ENCODE measurements at regions not wholly inside any gene's neighbourhood (a gene's known extent, or its start where the extent isn't known, plus 50 kb on each side); places are given as distances from the start of the nearest gene placed in this dataset.
"Not testable (repeated sequence)": the region's sequence is repeated elsewhere in the genome, so short reads cannot be mapped to it uniquely, and the experiment has no call there.

DNA sequence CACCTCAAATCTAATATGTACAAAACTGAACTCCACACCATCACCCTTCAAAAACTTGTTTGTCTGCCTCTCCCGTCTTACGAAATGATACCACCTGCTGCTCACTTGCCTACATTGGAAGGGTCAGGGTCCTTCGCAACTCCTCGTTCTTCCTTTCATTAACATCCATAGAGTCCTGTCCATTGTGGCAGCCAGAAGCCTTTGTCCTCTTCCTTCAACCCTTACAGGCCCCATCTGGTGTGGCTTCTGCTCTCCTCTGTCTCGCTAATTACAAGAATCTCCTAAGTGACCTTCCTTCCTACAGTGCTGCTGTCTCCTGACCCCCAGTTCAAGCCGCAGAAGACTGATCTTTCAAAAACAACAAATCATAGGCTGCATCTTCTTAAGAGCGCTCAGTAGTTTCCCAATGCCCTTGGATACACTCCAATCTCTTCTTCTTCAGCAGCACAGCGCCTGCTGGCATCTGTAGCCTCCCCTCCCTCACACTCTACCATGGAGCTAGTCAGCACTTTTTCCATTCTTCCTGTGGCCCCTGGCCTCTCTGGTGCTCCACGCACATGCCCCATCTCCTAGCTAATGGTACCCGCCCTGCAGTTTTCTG lies 382.7 kb downstream of the LIG4 start:
- FAIRE-seq: no peak
- no peak for DNase-seq (ENCODE audit: insufficient read length, low spot score)

DNA sequence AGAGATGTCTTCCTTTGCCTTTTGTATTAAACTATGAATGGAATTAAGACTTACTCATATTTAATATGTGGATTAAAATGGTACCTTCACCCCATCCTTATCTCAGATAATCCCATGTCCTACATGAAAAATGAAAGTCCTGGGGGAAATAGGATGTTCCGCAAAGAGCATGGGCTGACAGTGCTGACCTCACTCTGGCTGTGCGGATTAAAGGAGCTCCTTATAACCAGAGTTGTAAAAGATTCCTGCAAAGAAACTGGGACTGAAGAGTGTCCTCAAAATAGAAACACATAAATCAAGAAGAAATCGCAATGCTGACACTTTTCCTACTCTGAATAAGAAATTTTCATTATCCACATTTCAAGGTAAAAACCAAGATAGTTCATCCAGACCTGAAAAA lies 384.5 kb downstream of the LIG4 start:
- FAIRE-seq: no peak
- DNase-seq (ENCODE audit: insufficient read length, low spot score): no peak

DNA sequence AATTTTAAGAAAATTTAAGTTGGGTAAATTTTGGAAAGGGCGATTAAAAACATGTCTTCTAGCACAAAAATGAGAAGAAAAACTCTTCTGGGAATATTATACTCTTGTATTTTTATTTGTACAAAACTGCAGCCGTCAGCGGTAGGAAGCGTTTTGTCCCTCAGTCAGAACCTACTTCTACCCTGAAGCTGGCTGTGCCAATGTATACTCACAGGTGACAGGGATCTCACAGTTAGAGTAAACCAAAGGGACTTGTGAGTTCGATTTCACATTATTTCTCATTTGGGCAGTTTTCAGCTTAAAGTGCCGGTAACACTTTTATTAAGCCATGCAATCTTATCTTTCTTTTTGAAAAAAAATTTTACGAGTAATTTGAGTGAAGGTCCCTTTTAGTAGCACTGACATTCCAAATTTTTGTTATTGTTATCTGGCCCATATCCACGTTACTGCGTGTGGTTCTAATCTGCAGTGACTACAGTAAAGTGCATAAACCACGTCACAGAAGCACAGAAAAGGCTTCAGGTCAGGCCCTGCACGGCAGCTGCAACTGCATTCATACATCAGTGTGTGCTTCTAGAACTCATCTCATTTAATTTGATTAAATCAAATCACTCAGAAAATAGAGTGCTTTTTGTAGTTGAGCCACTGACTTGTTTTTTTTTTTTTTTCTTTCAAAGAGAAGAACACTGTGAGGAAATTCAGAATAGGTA lies 387.3 kb downstream of the LIG4 start:
- FAIRE-seq (no peak), DNase-seq (ENCODE audit: insufficient read length, low spot score) (no peak)

DNA sequence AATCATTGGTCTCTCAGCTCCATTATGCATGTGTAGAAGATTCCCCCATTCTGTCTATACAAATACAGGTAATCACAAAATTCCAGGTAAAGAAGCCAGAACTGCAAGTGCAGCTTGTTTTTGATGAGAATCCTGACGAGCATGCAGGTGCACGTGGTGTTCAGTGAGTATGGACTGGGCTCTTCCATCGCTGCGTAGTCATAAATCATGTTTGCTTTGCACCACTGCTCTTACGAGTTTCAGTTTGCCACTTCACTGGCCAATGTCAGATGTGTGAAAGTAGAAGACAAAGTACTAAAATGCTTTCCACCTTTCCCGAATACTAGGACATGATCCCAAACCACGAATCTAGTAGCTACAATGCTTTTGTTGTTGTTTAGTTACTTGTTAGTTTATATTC lies 390.7 kb downstream of the LIG4 start:
- FAIRE-seq: no peak
- no peak for DNase-seq (ENCODE audit: insufficient read length, low spot score)

DNA sequence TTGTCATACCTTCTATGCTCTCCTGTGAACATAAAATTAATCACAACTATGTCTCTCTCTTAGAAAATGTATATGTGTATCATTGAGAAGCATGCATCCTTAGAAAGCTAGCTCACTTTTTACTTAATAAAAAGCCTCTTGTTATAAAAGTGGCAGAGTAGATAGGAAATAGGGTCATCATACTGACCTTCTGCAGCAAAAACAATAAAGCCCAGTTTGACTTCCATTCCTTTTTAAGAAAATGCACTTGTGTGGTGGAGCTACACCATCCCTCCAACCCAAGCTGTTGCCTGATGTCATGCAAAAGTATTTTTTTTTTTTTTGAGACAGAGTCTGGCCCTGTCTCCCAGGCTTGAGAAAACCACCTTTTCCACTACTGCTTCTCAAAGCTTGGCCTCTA lies 393.3 kb downstream of the LIG4 start:
- no peak for DNase-seq (ENCODE audit: insufficient read length, low spot score)
- no peak for FAIRE-seq

DNA sequence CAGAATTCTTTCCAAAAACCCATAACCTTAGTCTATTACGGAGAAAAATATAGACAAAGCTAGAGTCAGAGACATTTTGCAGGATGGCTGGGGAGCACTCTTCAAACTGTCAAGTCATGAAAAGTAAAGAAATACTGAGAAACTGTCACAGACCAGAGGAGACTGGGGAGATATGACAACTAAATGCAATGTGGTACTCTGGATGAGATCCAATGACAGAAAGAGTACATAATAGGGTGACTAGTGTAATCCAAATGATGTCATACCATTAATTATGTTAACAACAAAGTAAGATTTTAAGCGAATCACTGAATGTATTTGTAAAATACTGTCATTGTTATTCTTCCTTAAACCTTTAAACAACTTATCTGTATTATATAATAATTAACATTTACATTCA lies 393.8 kb downstream of the LIG4 start:
- DNase-seq (ENCODE audit: insufficient read length, low spot score) (no peak), FAIRE-seq (no peak)

DNA sequence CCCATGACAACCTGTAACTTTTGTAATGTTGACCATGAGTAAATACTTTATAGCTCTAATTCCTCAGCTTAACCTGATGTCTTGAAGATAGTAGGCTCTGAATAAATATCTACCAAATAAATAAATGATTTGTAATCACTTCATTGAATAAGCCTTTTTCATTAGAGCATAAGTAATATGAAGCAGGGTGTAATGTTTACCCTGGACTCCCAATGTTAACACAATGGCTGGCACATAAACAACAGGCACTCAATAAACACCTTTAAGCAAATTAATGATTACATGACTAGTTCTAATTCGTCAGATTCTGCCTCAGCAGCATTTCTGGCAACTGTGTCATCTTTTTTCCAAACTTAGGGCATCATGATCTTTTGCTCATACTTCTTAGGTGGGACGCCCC lies 396.3 kb downstream of the LIG4 start:
- FAIRE-seq (no peak), DNase-seq (ENCODE audit: insufficient read length, low spot score) (no peak)

DNA sequence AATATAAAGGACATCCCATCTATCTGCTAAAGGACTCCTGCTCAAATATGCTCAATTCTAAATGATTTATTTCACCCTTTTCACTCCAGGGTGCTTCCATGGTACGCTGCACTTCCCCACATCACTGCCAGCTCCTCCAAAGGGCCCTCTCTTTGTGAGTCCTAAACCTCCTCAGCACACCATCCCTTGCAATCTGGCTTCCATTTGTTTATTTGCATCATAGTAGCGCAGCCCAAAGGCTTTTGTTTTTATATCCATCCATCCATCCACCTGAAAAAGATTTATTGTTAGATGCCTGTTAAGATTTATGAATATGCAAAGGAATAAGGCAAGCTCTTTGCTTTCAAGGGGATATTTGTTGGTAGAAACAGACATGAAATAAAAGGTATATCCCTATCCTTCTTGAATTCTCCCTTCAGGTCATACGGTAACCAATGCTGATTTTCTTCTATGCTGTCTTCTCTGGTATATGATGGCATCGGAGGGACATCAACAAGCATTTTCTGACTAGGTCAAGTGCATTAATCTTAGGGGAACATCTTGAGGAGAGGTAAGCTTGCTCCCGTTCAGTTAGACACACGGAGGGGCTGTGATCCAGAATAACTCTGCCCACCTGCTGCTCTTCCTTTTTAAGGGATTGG lies 397.6 kb downstream of the LIG4 start:
- no peak for FAIRE-seq
- no peak for DNase-seq (ENCODE audit: insufficient read length, low spot score)

DNA sequence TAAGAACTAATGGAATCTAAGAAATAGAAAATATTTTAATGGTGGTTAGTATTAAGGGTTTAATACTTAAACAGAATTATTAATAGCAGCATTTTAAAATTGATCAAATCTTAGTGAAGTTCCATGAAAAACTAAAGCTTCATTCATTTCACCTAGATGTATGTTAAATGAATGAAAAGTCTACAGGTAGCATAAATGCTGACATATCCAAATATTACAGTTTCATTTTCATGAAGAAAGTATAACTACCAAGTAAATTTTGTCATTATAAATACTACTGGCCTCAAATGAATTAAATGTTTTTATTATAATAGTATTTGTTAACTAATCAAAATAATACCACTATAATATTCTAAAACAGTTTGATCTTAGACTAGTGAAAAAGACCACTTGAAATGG lies 403.3 kb downstream of the LIG4 start:
- DNase-seq (ENCODE audit: insufficient read length, low spot score): no peak
- no peak for FAIRE-seq

DNA sequence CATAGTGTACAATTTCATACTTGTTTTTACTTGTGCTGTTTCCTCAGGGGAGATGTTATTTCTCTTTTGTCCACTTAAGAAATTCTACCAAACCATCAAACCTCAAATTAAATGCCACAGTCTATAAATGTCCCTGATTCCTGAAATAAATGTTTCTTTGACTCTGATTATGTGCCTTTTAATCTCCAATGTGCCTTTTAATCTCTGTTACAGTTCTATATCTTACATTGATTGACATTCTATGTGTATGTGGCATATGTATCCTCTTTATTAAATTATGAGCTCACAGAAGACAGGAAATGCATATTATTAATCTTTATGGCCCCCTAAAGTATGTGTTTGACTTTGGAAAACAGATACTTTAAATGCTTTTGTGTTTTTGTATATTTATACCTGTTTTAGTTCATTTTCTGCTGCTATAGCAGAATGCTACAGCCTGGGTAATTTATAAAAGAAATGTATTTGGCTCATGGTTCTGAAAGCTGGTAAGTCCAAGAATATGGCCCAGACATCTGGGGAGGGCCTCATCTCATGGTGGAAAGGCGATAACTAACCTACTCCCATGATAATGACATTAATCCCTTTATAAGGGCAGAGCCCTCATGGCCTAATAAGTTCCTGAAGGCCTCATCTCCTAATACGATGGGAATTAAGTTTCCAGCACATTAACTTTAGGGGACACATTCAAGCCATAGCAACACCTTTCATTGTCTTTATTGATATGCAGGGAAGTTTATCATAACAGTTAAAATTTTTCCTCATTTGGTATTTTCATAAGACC lies 403.9 kb downstream of the LIG4 start:
- FAIRE-seq (no peak), DNase-seq (ENCODE audit: insufficient read length, low spot score) (no peak)

DNA sequence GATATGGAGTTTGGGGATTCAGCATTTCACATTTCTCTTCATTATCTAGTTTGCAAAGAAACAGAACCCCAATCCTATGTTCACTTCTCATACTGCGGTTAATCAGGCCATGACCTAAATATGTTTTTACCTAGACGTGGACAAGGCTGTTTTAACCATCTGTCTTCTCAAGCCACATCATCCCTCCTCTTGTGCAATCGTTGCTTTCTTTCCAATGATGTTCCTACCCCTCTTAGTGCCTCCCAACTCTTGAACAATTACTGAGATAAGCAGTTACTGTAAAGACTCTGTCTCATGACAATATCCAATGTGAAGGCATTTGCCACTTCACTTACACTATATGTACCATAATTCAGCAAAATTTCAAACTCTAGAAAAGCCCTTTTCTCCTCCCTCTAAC lies 406.2 kb downstream of the LIG4 start:
- DNase-seq (ENCODE audit: insufficient read length, low spot score) (no peak), FAIRE-seq (no peak)

DNA sequence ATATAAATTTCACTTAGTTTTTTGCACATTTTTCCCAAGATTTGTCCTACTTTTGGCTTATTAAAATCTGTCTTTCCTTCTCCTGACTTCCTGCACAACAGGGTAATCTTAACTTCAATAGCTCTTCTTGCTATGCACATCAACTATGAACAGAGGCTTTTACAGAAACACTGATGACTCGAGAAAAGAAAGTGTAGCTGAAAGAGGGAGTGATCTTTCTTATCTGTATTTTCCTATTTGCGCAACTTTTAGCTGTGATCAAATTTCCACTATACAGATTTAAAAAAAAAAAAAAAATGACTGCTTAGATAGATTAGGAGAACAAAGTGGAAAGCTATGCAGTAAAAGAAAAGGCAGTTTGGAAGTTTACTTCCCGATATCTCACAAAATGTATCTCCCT lies 406.9 kb downstream of the LIG4 start:
- DNase-seq (ENCODE audit: insufficient read length, low spot score): no peak
- FAIRE-seq: no peak

DNA sequence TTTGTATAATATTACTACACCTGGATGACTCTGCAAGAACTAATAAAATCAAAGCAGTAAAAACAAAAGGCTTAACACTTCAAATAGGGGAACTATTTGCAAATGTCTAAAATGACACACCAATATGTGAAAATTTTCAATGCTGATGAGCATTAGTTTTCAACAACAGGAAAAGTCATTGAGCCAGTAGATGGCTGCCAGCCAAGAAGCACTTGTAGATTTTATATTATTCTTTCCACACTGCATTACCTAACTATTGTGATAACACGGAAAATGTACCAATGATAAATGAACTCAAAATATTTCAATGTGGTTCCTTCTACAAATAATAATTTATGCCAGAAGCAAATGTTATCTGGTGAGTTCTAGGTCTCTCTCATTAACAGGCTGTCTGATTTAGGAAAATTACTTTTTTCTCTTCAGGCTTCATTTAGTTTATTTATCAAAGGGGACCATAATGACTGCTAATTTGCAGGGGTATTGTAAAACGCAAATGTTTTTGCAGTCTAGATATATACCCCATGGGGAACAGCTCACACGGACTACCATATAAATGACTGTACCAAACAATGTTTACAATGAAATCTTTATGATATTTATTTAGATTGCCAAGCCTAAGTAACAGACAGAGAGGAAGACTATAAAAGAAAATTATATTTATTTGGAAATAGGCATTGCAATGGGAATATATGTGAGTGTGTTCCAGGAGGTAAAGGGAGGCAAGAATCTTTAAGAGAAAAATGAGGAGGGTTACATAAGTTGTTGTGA lies 407.8 kb downstream of the LIG4 start:
- no peak for FAIRE-seq
- DNase-seq (ENCODE audit: insufficient read length, low spot score): no peak

DNA sequence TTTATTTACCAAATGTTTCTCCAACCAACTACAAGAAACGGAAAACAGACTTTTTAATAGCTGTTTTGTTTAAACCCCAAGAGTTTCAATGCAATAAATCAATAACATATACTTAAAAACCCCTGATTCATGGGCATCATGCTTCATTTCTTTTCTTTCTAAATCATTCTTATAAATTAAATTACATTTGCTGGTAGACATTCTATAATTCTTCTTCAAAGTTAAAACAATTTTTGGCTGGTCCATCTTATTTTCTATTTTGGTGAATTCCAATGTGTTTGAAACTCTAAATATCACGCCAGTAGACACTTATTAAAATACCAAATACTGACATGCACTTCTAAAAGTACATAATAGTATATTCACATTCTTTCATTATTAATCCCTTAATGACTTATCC lies 408.6 kb downstream of the LIG4 start:
- no peak for DNase-seq (ENCODE audit: insufficient read length, low spot score)
- no peak for FAIRE-seq

DNA sequence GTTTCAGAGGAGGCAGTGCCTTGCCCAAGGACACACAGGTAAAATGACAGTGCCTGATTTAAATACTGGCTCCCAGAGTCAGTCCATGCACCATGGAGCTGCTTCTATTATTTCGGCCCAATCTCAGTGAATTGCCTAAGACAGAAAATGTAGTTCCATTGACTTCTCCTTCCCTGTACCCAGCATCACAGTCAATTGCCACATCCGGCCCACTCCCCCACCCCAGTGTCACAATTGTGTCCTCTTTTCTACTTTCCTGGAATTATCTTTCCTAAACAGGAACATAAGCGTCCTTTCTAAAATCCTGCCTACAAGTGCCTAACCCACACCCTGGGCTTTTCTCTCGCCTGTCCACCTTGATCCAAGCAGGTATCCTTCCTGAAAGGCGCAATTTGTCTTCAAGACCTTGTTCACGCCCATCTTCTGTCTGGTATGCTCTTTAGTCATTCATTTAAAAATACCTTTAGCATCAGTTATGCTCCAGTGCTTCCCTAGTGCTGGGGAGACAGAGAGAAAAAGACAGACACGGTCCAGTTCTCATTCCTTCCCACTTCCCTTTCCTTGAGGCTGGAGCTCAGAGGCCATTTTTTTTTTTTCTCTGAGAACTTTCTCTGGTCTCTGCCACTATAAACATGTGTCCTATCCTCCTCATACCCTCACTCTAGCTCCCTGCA lies 411.4 kb downstream of the LIG4 start:
- DNase-seq (ENCODE audit: insufficient read length, low spot score) (no peak), FAIRE-seq (no peak)

DNA sequence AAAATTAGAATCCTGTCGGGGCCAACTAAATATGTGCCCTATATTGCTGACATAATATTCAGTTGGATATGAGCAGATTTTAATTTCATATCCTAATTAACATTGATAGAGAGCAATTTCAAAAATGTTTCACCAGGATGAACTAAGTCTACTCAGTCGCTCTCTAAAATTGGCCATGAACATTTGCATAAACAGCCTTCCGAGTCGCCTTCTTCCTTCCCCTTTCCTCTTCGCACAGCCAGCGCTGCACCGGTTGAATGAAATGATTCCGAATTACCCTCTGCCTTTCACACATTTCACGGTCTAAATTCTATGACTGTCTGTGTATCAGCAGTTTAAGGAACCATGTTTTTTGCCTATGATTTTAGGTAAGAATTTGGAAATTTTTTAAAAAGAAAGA lies 413.7 kb downstream of the LIG4 start:
- no peak for FAIRE-seq

DNA sequence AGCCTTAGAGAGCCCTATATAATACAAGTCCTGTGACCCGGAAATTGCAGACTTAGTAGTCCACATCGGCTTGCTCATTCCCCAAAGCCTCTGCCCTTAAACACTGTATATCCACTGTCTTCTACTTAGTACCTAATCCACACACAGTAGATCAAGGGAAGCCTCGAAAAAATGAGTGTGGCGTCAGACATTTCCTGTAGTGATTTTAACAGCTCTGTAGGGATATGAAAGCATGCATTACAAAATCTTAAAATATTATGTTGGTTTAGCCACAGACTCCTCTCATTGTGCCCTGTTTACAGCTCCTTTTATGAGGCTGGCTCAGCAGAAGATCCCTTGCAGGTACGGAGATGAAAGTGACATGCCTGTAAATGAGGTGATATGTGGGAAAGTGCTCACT lies 416.3 kb downstream of the LIG4 start:
- FAIRE-seq (no peak), DNase-seq (ENCODE audit: insufficient read length, low spot score) (no peak)

More for the DNA sequence above, 413.7 kb downstream of the LIG4 start:
- DNase-seq (ENCODE audit: insufficient read length, low spot score): no peak

DNA sequence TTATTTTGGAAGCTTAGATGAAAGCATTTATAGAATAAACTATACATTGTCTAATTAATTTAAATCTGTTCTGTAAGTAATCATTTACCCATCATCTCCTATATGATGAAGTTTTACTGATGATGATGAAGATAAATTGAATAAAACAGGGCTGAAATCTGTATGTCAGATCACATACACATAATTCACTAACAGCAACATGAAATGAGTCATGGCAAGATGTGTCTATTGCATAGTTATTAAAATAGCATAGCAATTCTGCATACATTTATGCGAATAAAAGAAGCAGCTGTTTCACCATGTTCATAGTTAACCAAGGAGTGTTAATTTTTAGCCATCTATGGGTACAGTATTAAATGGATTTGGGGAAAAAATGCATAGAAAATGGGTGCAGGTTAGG lies 424.9 kb downstream of the LIG4 start:
- DNase-seq (ENCODE audit: insufficient read length, low spot score) (no peak), FAIRE-seq (no peak)

DNA sequence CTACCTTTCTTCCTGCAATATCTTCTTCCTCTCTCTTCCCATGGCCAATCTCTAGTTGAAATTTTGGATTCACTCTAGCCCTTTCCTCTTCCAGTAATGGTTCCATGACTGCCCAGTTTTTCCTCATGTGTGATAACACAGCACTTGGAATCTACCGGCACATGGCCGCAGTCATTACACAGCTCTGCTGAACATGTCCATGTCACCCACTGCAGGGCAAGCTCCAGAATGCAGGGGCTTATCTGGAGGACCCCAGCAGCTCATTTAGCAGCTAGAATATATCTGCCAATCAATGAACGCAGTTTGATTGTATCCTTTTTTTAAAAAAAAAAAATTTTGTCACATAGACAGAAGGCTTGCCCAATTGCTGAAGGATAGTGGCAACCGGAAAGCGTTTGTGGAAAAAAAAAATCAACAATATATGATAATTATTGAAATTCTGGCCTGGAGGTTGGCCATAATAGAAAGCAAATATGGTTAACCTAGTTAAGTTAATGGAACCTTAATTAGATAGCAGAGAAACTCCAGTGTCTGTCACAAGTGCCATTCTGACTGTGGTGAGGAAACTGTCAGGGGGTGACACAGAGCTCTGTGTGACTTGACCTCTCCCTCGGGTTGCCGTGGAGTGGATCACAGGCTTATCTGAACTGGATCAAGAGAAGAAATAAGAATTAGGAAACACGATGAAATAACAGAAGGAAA lies 426.7 kb downstream of the LIG4 start:
- no peak for DNase-seq (ENCODE audit: insufficient read length, low spot score)

DNA sequence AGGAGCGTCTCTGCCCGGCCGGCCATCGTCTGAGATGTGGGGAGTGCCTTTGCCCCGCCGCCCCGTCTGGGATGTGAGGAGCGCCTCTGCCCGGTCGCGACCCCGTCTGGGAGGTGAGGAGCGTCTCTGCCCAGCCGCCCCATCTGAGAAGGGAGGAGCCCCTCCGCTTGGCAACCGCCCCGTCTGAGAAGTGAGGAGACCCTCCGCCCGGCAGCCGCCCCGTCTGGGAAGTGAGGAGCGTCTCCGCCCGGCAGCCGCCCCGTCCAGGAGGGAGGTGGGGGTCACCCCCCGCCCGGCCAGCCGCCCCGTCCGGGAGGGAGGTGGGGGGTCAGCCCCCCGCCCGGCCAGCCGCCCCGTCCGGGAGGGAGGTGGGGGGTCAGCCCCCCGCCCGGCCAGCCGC lies 432.7 kb downstream of the LIG4 start:
- DNase-seq (ENCODE audit: insufficient read length, low spot score); FAIRE-seq: not testable (repeated sequence)

More for the DNA sequence above, 426.7 kb downstream of the LIG4 start:
- FAIRE-seq: no peak
